ENCODE measurements at regions not wholly inside any gene's neighbourhood (a gene's known extent, or its start where the extent isn't known, plus 50 kb on each side); places are given as distances from the start of the nearest gene placed in this dataset.

DNA sequence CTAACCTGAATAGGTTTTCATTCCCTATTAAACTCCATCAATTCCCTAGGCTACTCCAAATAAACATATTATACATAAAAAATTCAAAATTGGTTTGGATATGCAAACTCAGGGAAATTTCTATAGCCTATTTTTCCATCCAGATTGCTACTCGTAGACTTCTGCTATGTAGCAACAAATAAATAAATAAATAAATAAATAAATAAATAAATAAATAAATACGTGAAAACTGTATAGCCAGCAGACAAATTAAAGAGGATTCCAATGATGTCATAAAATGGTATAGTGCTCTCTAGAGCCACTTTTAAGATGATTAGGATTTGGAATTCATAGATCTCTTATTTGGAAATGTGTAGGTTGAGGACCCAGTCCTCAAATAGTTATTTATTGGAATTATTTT is 1193.2 kb upstream of the NUDT12 start:
- DNase-seq (ENCODE audit: low spot score): no peak

GRCh38 chr5:104754311-104754995 is 1191.9 kb upstream of the NUDT12 start:
- DNase-seq (ENCODE audit: low spot score): no peak

- no peak for DNase-seq (ENCODE audit: low spot score)
These were observed 1189.4 kb upstream of the NUDT12 start for GRCh38 chr5:104751969-104752368.

- no peak for DNase-seq (ENCODE audit: low spot score)
These were observed 1177.3 kb upstream of the NUDT12 start for GRCh38 chr5:104739905-104740304.

GRCh38 chr5:104739503-104739902 is 1176.9 kb upstream of the NUDT12 start:
- DNase-seq (ENCODE audit: low spot score): no peak

DNA sequence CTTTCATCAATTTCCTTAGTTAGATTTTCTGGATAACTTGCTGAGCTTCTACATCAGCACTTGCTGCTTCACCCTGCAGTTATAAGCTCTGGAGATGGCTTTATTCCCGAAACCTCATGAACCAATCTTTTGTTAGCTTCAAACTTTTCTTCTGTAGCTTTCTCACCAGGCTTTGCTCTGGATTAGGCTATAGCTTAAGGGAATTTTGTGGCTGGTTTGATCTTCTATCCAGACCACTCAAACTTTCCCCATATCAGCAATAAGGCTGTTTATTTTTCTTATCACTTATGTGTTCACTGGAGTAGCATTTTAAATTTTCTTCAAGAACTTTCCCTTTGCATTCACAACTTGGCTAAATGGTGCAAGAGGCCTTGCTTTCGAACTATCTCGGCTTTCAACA is 1173.5 kb upstream of the NUDT12 start:
- no peak for DNase-seq (ENCODE audit: low spot score)

DNA sequence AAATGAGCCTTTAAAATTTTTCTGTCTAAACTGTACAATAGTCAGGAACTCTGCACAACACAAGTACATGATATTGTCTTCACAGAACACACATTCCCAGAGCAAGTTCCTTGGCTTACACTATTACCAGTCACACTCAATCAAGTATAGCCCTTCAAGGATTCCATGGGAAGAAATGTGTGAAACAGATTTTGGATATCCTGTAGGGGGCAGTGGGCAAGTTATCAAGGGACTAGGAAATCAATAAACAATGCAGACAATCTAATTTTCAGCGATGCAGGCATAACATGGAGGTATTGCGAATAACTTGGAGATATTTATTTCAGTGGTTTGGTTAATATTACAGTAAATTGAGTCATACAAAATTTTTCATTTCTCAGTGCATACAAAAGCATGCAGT is 1171.5 kb upstream of the NUDT12 start:
- no peak for DNase-seq (ENCODE audit: low spot score)

DNA sequence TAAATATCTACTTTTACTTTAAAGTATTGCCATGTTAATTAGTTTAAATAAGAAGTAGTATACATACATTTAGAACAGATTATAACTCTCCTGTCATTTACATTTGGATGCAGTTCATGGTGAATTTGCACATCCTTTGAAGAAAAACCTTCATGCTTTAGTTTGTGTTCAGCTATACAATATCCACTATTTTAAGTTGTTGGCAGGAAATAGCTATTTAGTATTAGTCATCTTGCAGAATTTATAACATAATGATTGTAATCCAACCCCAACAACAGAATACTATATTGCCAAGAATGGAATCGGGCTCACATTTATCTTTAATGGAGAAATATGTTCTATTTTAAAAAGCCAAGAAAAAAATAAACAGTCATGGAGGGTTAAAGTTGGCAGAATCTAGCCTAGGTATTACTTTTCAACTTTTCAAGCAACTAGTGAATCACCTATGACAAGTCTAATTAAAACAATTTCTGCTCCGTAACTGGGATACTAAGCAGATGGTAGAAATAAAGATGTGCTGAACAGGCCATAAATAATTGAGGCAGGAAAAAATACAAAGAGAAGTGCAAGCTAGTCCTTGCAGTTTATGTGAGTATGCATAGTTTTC is 1170.6 kb upstream of the NUDT12 start:
- DNase-seq (ENCODE audit: low spot score): peak; percentile 4

- DNase-seq (ENCODE audit: low spot score): no peak
These were observed 1168.7 kb upstream of the NUDT12 start for GRCh38 chr5:104731331-104731730.

- no peak for DNase-seq (ENCODE audit: low spot score)
These were observed 1145.4 kb upstream of the NUDT12 start for GRCh38 chr5:104708027-104708426.

- peak; percentile 6 for DNase-seq (ENCODE audit: low spot score)
These were observed 1144.0 kb upstream of the NUDT12 start for GRCh38 chr5:104706600-104706999.

DNA sequence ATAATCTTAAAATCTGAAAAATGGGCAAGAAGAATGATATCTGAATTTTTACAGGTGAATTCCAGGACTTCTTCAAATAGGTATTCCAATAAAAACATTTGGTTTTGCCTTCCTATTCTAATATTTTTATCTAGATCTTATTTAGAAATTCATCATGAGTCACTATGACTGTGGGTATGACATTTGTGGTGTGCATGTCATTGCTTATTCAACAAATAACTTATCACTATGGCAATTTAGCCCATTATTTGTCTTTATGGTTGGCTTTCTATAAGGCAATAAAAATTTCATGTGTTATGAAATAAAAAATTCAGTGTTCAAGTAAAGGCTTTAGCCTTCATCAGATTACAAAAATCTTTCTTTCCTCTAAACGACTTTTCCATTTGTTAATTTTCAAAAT is 1139.6 kb upstream of the NUDT12 start:
- DNase-seq (ENCODE audit: low spot score): peak; percentile 8

GRCh38 chr5:104699438-104699837 is 1136.8 kb upstream of the NUDT12 start:
- no peak for DNase-seq (ENCODE audit: low spot score)

GRCh38 chr5:104661256-104661655 is 1098.7 kb upstream of the NUDT12 start:
- no peak for DNase-seq (ENCODE audit: low spot score)

DNA sequence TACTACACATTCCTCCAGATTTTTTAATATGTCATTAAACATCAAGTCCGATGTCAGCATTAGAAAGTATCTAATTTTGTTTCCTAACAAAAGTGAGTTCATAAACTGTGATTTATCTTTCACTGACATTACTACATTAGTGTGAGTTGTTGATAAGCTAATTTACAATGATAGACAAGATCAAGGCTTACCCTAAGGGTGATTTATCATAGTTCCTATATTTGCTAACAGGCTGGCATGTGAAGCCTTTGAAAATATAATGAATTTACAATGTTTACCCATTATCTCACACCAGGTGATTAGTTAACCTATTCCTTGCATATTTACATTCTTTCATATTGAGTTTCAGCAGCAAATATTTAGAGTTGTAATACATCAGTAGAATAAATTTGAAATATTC is 1096.9 kb upstream of the NUDT12 start:
- no peak for DNase-seq (ENCODE audit: low spot score)

- DNase-seq (ENCODE audit: low spot score): peak; percentile 39
These were observed 1089.8 kb upstream of the NUDT12 start for GRCh38 chr5:104652271-104652861.

DNA sequence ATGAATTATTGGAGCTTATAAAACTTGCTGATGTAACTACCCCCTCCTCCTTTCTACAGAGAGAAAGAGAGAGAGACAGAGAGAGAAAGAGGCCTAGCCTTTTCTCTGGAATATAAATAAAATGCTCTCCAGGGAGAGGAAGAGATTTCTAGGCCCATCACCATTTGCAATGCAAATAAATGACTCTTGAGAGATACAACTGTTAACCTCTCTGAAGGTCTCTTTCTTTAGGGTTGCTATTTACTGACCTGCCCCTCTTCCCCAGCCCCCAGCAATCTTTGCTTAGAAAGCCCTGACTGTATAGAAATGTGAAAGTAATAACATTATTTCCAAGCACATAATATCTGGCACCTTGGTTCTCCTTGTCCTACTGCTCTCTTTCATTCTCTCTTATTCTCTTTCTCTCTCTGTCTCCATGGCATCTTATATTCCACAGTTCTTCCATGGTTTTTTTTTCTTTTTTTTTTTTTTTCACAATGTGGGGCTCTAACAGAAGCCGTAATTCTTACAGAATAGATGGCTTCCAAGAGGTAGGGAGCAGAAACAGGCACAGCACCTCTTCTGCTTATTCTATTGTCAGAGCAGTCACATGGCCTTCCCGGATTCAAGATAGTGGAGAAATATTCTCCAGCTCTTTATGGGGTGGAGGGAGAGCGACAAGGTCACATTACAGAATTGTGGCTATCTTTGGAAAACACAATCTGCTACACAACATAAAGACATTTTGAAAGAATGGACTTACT is 1087.9 kb upstream of the NUDT12 start:
- no peak for DNase-seq (ENCODE audit: low spot score)

DNA sequence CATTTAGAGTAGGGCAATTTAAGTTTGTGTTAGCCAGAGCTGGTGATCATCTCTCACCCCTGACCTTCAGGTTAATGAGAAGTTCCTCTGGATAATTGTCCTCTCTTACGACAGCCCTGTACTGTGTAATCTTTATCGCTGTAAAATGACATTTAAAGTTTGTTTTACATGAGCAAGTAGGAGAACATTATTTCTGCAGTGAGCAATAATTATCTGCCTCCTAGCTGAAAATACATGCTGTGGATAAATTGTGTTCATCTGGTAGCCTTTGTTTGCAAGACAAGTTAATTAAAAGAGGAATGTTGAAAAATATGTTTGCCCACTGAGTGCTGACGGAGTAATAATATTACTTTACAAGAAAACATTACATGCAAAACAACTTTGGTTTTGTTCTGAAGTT is 1083.8 kb upstream of the NUDT12 start:
- no peak for DNase-seq (ENCODE audit: low spot score)

- DNase-seq (ENCODE audit: low spot score): no peak
These were observed 1080.7 kb upstream of the NUDT12 start for GRCh38 chr5:104643320-104643719.

DNA sequence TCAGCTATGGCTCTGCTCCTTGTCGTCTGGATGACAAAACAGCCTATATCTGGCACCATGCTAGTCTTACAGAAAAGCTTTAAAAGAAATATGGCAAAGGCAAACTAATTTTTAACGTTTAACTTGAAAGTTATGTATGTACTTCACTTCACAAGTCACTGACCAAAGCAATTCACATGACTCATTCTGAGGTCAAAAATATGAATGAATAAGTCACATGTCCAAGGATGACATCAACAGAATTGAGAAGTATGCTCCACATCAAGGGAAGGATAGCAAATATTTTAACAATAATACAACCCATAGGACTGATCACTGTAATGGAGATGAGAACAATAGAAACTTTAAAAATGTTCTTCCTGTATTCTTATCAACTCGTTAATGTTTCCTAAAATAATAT is 1072.6 kb upstream of the NUDT12 start:
- peak; percentile 35 for DNase-seq (ENCODE audit: low spot score)

DNA sequence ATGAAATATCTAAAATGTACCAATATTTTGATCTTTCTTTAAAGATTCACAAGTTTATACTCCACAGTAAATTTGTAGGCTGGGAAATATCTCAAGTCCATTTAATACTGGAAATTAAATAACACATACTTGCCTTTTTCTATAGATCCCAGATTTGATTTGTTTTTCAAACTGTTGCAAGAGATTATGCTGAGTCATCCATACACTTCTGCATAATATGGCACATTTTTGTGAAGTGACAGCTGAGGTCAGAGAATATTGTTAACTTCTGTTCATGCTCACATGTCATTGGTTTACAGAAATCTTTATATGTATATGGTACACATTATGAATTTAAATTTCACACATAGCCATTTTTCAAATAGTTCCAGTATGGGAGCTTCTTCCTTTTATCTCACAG is 1066.3 kb upstream of the NUDT12 start:
- DNase-seq (ENCODE audit: low spot score): no peak

DNA sequence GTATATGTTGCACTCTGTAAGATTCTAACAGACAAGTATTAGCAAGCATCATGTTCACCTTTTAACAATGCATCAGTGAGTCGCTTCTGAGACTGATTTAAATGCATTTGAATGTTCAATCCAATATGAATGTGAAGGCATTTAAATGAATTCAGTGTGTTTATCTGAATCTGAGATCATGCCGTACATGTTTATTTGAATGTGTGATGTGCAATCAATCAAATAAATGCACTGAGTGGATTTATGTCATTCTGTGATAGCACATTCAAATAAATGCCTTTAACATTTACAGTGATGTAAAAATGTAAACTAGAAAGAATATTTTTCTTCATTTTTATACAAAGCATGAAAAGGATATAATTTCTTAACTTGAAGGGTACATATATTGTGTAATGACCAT is 1063.5 kb upstream of the NUDT12 start:
- no peak for DNase-seq (ENCODE audit: low spot score)

- DNase-seq (ENCODE audit: low spot score): no peak
These were observed 1049.4 kb upstream of the NUDT12 start for GRCh38 chr5:104612005-104612404.
